ENCODE measurements at regions not wholly inside any gene's neighbourhood (a gene's known extent, or its start where the extent isn't known, plus 50 kb on each side); places are given as distances from the start of the nearest gene placed in this dataset.

DNA sequence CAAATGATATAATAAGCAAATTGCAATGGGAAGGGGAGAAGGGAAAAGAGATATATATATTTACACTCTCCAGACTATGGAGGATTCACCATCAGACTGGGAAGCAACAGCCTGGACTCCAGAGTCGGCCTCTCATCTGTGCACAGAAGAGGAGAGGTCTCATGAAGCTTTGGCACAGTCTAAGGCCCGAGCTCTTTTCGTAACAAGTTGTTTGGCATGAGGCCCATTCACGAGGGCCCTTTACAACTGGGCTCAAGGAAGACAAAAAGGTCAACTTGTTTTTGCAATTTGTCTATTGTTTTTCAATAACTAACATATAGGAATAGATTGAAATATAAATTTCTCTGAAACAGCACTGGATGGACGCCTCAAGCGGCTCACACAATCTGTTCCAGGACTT is 66.7 kb upstream of the AJAP1 start:
- no peak overlapping the region for H3K4me3 ChIP-seq (ENCODE audit: low read depth, low read length)
- DNase-seq (ENCODE audit: low read depth), result no peak
- TF ChIP-seq, protein P1, sequence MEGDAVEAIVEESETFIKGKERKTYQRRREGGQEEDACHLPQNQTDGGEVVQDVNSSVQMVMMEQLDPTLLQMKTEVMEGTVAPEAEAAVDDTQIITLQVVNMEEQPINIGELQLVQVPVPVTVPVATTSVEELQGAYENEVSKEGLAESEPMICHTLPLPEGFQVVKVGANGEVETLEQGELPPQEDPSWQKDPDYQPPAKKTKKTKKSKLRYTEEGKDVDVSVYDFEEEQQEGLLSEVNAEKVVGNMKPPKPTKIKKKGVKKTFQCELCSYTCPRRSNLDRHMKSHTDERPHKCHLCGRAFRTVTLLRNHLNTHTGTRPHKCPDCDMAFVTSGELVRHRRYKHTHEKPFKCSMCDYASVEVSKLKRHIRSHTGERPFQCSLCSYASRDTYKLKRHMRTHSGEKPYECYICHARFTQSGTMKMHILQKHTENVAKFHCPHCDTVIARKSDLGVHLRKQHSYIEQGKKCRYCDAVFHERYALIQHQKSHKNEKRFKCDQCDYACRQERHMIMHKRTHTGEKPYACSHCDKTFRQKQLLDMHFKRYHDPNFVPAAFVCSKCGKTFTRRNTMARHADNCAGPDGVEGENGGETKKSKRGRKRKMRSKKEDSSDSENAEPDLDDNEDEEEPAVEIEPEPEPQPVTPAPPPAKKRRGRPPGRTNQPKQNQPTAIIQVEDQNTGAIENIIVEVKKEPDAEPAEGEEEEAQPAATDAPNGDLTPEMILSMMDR (conservative IDR thresholded peaks at IDR 0.05; ENCODE audit: low read depth, low read length), result no peak

DNA sequence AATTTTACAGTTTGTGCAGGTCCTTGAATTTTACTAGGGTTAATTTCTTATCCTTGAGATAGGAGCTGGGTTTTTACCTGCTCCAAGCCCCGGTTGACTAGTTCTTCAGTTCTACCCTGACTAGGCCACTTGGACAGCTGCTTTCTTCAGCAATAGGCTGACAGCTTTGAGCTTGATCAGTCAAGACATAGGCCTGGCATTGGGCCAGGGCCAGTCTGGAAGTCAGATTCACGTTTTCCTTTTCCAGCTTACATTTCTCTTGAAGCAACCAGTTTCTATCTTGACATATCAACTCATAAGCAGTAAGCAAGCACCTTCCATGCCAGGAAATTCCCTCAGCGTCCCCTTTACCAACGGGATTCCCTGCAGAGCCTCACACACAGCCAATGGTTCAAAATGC is 63.7 kb upstream of the AJAP1 start:
- DNase-seq (ENCODE audit: low read depth), result no peak
- H3K4me3 ChIP-seq (ENCODE audit: low read depth, low read length), result no peak overlapping the region
- TF ChIP-seq, protein P1 (conservative IDR thresholded peaks at IDR 0.05; ENCODE audit: low read depth, low read length), result no peak

DNA sequence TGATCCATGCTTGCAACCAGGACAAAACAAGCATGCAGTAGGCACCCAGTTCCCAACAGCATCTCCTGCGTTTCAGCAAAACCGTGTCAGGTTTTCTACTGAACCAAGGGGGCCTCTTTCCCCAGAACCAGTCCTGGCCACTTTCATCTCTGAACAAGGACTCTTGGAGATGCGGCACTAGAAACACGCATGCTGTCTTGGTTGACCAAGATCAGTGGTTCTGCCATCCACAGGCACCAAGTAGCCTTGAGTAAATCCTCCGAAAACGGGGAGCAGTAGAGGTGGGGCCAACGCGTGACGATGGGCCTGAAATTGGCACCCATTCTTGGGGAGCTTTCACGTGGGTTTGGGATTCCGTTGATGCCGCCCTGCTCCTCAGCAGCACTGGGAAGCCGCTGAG is 62.5 kb upstream of the AJAP1 start:
- H3K4me3 ChIP-seq (ENCODE audit: low read depth, low read length), result no peak overlapping the region
- DNase-seq (ENCODE audit: low read depth), result no peak
- TF ChIP-seq, protein P1 (conservative IDR thresholded peaks at IDR 0.05; ENCODE audit: low read depth, low read length), result no peak

DNA sequence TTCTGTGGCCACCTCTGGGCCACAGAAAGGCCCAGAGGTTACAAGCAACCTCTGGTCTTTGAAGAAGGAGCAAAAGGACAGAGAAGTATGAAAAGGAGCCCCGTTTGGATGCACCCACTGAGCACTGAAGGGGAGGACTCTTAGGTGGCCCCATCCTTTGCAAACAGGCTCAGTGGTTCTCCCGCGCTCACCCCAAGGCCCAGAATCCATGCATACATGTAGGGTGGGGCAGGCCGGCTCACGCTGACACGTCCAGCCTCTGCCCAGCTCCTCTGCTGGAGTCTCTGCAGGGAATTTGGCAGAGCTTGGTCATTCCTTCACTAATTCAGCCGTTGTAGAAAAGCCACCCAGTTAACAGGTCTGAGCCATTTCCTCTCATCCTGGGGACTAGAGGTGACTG is 61.3 kb upstream of the AJAP1 start:
- no peak for DNase-seq (ENCODE audit: low read depth)
- H3K4me3 ChIP-seq (ENCODE audit: low read depth, low read length), result no peak overlapping the region
- TF ChIP-seq, protein P1 (conservative IDR thresholded peaks at IDR 0.05; ENCODE audit: low read depth, low read length), result no peak

DNA sequence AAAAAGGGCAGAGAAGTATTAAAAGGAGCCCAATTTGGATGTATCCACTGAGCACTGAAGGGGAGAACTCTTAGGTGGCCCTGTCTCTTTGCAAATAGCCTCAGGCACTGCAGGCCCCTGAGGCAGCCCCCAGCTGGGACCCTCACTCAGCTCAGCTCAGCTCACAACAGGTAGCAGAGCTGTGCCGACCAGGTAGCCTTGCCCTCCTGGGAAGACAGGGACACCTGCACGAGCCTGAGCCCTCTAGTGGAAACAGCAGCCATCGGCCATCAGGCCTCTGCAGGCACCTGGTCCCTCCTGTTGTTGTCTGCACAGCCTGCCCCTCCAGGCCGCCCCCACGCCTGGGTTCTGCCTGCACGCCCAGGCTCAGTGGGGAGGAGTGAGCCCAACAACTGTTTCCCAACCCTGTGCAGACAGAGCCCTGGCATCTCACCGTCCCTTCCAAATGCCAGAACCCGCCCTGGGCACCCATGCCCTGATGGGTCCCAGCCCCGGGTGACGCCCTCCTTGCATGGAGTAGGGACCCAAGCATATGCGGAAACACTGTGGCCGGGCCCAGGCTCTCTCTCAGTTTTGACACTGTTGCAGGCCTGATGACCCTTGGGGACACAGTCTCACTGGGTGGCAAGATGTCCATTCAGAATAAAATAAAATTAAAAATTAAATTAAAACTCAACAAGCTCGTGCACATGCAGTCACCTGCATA is 60.0 kb upstream of the AJAP1 start:
- TF ChIP-seq, protein P1 (conservative IDR thresholded peaks at IDR 0.05; ENCODE audit: low read depth, low read length), result no peak
- no peak for DNase-seq (ENCODE audit: low read depth)
- H3K4me3 ChIP-seq (ENCODE audit: low read depth, low read length), result no peak overlapping the region

DNA sequence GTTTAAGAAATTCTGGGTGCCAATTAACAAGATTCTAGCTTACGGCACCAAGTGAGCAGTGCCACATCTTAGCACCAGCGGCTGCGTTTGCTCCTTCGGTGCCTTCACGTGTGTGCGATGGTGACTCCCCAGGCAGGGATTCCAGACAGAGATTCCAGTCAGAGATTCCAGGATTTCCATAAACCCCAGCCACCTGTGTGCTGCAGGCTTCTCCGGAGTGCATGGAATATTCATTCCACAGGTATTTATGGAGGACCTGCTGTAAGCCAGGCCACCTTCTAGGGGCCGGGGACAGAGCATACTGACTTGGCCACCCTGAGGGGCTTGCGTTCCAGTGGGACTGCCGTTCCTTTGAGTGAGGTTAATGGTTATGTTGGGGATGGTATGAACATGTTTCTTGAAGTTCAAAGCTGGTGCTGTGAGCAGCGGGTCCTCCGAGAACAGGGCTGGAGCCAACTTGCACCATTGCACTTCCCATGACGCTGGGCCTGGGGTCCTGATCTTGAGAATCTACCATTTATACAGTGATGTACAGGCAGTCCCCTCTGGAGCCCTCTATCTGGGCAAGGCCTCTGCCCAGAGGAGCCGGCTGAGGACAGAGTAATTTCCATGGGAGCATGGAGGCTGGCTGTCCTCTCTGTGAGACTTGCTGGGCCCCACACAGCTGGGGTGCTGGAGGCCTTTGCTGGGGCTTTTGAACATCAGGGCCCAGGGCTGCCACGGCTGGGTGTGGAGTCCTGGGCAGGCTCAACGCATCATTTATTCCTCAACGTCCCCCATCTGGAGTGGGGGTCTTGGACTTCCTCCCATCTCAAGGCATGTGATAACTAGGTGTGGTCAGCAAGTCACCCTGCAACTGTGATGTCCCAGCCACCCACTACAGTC is 58.8 kb upstream of the AJAP1 start:
- no peak for DNase-seq (ENCODE audit: low read depth)
- no peak overlapping the region for H3K4me3 ChIP-seq (ENCODE audit: low read depth, low read length)
- TF ChIP-seq, protein P1 (conservative IDR thresholded peaks at IDR 0.05; ENCODE audit: low read depth, low read length), result no peak

Measured in choroid plexus epithelial cell (primary cell).